ENCODE measurements at regions not wholly inside any gene's neighbourhood (a gene's known extent, or its start where the extent isn't known, plus 50 kb on each side); places are given as distances from the start of the nearest gene placed in this dataset.

GRCh38 chr1:36628804-36629203, 146.1 kb upstream of the CSF3R start:
- 70% methylated on average over 5 of the region's 5 CpGs; no CpG with 5 or more reads in 1 of the 2 donors for WGBS, 2 donors (ENCODE audit: low coverage in 1 of 2)
- Histone ChIP-seq H3K4me3 (no peak overlapping the region), H3K27me3 (peaks cover 11% of the 10 kb centered on the region), H3K4me1 (no peaks in the 10 kb centered on the region), H3K27ac (no peak overlapping the region), H3K36me3 (no peaks in the 10 kb centered on the region), H3K9me3 (no peaks in the 10 kb centered on the region)
- in situ Hi-C loops (cut with MboI; ENCODE audit: low pct_ligation_motif_present in 1 of 4, low pct_unique_long_range_greater_than_20kb in 1 of 4, low sequenced_read_pairs in 3 of 4): no loop called here
- TF ChIP-seq CTCF (IDR thresholded peaks at IDR 0.05) (no peak), POLR2AphosphoS5 (IDR thresholded peaks at IDR 0.05) (no peak)
- intact Hi-C loops (cut with DNase I; ENCODE audit: low total_unique reads): no loop called here
- no peak for DNase-seq

- Histone ChIP-seq H3K36me3 (no peaks in the 10 kb centered on the region), H3K27ac (no peak overlapping the region), H3K27me3 (peaks cover 17% of the 10 kb centered on the region), H3K9me3 (no peaks in the 10 kb centered on the region), H3K4me3 (no peak overlapping the region), H3K4me1 (no peaks in the 10 kb centered on the region)
- intact Hi-C loops (cut with DNase I; ENCODE audit: low total_unique reads) (no loop called here), in situ Hi-C loops (cut with MboI; ENCODE audit: low pct_ligation_motif_present in 1 of 4, low pct_unique_long_range_greater_than_20kb in 1 of 4, low sequenced_read_pairs in 3 of 4) (no loop called here)
- no peak for DNase-seq
- TF ChIP-seq EP300 (IDR thresholded peaks at IDR 0.05; ENCODE audit: low read depth) (no peak), CTCF (IDR thresholded peaks at IDR 0.05) (no peak), POLR2AphosphoS5 (IDR thresholded peaks at IDR 0.05) (no peak), POLR2A (IDR thresholded peaks at IDR 0.05) (no peak)
Measured at GRCh38 chr1:36626435-36626834, 143.7 kb upstream of the CSF3R start.

- no peak for DNase-seq
- Histone ChIP-seq H3K4me3 (no peak overlapping the region), H3K4me1 (no peaks in the 10 kb centered on the region), H3K27ac (no peak overlapping the region), H3K27me3 (peaks cover 17% of the 10 kb centered on the region), H3K9me3 (no peaks in the 10 kb centered on the region), H3K36me3 (no peaks in the 10 kb centered on the region)
- intact Hi-C loops (cut with DNase I; ENCODE audit: low total_unique reads): no loop called here
- WGBS, 2 donors (ENCODE audit: low coverage in 1 of 2): 35 to 37% methylated on average over 5 to 11 of the region's 11 CpGs
- TF ChIP-seq POLR2AphosphoS5 (IDR thresholded peaks at IDR 0.05): no peak
- no peak for TF ChIP-seq POLR2A (IDR thresholded peaks at IDR 0.05)
- TF ChIP-seq CTCF (IDR thresholded peaks at IDR 0.05): no peak
- no peak for TF ChIP-seq EP300 (IDR thresholded peaks at IDR 0.05; ENCODE audit: low read depth)
- in situ Hi-C loops (cut with MboI; ENCODE audit: low pct_ligation_motif_present in 1 of 4, low pct_unique_long_range_greater_than_20kb in 1 of 4, low sequenced_read_pairs in 3 of 4): no loop called here
Measured at GRCh38 chr1:36625935-36626310, 143.2 kb upstream of the CSF3R start.

GRCh38 chr1:36625253-36625934, 142.7 kb upstream of the CSF3R start:
- H3K36me3 ChIP-seq: no peaks in the 10 kb centered on the region
- DNase-seq: no peak
- peaks cover 17% of the 10 kb centered on the region for H3K27me3 ChIP-seq
- no peaks in the 10 kb centered on the region for H3K9me3 ChIP-seq
- H3K27ac ChIP-seq: no peak overlapping the region
- no peak overlapping the region for H3K4me3 ChIP-seq
- 0 to 58% methylated on average over 1 to 6 of the region's 6 CpGs for WGBS, 2 donors (ENCODE audit: low coverage in 1 of 2)
- no peaks in the 10 kb centered on the region for H3K4me1 ChIP-seq
- in situ Hi-C loops (cut with MboI; ENCODE audit: low pct_ligation_motif_present in 1 of 4, low pct_unique_long_range_greater_than_20kb in 1 of 4, low sequenced_read_pairs in 3 of 4) (no loop called here), intact Hi-C loops (cut with DNase I; ENCODE audit: low total_unique reads) (no loop called here)
- TF ChIP-seq EP300 (IDR thresholded peaks at IDR 0.05; ENCODE audit: low read depth) (no peak), POLR2AphosphoS5 (IDR thresholded peaks at IDR 0.05) (no peak), POLR2A (IDR thresholded peaks at IDR 0.05) (no peak), CTCF (IDR thresholded peaks at IDR 0.05) (no peak)

Measured in transverse colon (tissue), 4 donors.